K562 (cell line): ENCODE measurements at regions not wholly inside any gene's neighbourhood (a gene's known extent, or its start where the extent isn't known, plus 50 kb on each side); places are given as distances from the start of the nearest gene placed in this dataset.

Experiments used
- CEBPZ ChIP-seq: fragments of 150-350 bp; IDR thresholded peaks from 2 replicates; pipeline ENCODE4 v1.6.1; 2014; ENCODE audit warnings: low read depth, mild to moderate bottlenecking, low read length, borderline replicate concordance
- FOXM1 ChIP-seq, 2 experiments: fragments of 450-650 bp in 1 of 2; sonication (generic) in 1 of 2; formaldehyde crosslinking in 1 of 2; IDR thresholded peaks; 2 replicates each; pipeline versions ENCODE4 v1.6.1 to v1.9.0; 2017 to 2022; ENCODE audit warnings: low read depth in 2 of 2, mild to moderate bottlenecking in 2 of 2, missing genetic modification reagents in 1 of 2, moderate library complexity in 1 of 2
- GABPA ChIP-seq: fragments of 200-800 bp; sonication (Bioruptor generic); conservative IDR thresholded peaks from 2 replicates; pipeline ENCODE4 v1.6.1; 2016; ENCODE audit warnings: low read depth, missing genetic modification characterization, missing compliant biosample characterization
- POLR2AphosphoS5 ChIP-seq: IDR thresholded peaks from 2 replicates; pipeline ENCODE4 v1.6.1; 2011; ENCODE audit warnings: mild to moderate bottlenecking, low read depth, low read length, moderate library complexity; ENCODE audit not compliant: control insufficient read depth, insufficient read depth
- SLC30A9 ChIP-seq: fragments of 250-450 bp; sonication (Bioruptor Pico); IDR thresholded peaks from 2 replicates; pipeline ENCODE4 v1.8.0; 2022; ENCODE audit warnings: mild to moderate bottlenecking, moderate library complexity
- SMARCA4 ChIP-seq: fragments of 450-650 bp; IDR thresholded peaks from 2 replicates; pipeline ENCODE4 v1.6.1; 2016
- SMARCB1 ChIP-seq: IDR thresholded peaks from 2 replicates; pipeline ENCODE4 v1.6.1; 2011; ENCODE audit warnings: improper control_type of control experiment, low read depth; ENCODE audit not compliant: insufficient read length
- TCF7 ChIP-seq: sonication (generic); IDR thresholded peaks from 2 replicates; pipeline ENCODE4 v1.6.1; 2016; ENCODE audit warnings: antibody characterized with exemption, borderline replicate concordance
- ZNF184 ChIP-seq: sonication (generic); formaldehyde crosslinking; IDR thresholded peaks from 2 replicates; pipeline ENCODE4 v1.5.0; 2020; ENCODE audit warnings: missing genetic modification reagents
- ZNF644 ChIP-seq: fragments of 200-800 bp; sonication (Bioruptor generic); IDR thresholded peaks from 2 replicates; pipeline ENCODE4 v1.6.1; 2016; ENCODE audit warnings: low read depth, missing genetic modification characterization, missing compliant biosample characterization
- TF ChIP-seq, protein P1 (sequence below): sonication (generic); formaldehyde crosslinking; IDR thresholded peaks from 2 replicates; pipeline ENCODE4 v1.8.1; 2023; ENCODE audit warnings: mild to moderate bottlenecking, missing genetic modification reagents
- TF ChIP-seq, protein P2 (sequence below), 3 experiments: IDR thresholded peaks in 2 of 3; conservative IDR thresholded peaks in 1 of 3; 2 replicates each; pipeline ENCODE4 v1.5.1; 2011 to 2012; ENCODE audit warnings: low read length in 3 of 3, mild to moderate bottlenecking in 3 of 3, control low read depth in 2 of 3, improper control_type of control experiment in 1 of 3, inconsistent platforms in 1 of 3, low read depth in 1 of 3, mixed read lengths in 1 of 3, moderate library complexity in 1 of 3; ENCODE audit not compliant: insufficient read depth in 2 of 3

DNA sequence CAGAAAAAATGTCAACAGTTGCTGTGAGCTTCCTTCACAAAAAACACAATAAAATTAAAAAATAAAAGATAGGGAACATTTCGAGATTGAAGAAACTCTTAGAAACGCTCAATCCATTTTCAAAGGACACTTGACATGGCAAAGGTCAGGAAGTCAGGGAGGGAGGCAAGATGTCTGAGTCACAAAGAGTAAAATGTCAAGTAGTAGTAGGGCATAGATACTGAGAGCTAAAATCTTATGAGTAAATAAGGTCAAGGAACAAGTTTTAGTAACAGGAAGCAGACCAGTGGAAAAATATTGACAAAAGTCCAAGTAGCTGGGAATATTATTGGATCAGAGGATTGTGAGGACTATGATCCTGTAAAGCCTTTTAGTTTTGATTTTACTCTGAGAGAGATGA lies 495.6 kb downstream of the TMX3 start:
- TF ChIP-seq ZNF644 (tag) (no peak), TCF7 (no peak), FOXM1 (IDR thresholded peaks at IDR 0.05; ENCODE audit: low read depth) (no peak), FOXM1 (CRISPR knock-in tag; IDR thresholded peaks at IDR 0.05; ENCODE audit: low read depth) (no peak), SMARCB1 (no peak), CEBPZ (no peak), SMARCA4 (no peak), POLR2AphosphoS5 (no peak), GABPA (tag) (no peak), ZNF184 (no peak), SLC30A9 (CRISPR knock-in tag) (no peak)
- TF ChIP-seq, protein P1, sequence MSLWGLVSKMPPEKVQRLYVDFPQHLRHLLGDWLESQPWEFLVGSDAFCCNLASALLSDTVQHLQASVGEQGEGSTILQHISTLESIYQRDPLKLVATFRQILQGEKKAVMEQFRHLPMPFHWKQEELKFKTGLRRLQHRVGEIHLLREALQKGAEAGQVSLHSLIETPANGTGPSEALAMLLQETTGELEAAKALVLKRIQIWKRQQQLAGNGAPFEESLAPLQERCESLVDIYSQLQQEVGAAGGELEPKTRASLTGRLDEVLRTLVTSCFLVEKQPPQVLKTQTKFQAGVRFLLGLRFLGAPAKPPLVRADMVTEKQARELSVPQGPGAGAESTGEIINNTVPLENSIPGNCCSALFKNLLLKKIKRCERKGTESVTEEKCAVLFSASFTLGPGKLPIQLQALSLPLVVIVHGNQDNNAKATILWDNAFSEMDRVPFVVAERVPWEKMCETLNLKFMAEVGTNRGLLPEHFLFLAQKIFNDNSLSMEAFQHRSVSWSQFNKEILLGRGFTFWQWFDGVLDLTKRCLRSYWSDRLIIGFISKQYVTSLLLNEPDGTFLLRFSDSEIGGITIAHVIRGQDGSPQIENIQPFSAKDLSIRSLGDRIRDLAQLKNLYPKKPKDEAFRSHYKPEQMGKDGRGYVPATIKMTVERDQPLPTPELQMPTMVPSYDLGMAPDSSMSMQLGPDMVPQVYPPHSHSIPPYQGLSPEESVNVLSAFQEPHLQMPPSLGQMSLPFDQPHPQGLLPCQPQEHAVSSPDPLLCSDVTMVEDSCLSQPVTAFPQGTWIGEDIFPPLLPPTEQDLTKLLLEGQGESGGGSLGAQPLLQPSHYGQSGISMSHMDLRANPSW (CRISPR knock-in tag) = no peak
- TF ChIP-seq, protein P2, sequence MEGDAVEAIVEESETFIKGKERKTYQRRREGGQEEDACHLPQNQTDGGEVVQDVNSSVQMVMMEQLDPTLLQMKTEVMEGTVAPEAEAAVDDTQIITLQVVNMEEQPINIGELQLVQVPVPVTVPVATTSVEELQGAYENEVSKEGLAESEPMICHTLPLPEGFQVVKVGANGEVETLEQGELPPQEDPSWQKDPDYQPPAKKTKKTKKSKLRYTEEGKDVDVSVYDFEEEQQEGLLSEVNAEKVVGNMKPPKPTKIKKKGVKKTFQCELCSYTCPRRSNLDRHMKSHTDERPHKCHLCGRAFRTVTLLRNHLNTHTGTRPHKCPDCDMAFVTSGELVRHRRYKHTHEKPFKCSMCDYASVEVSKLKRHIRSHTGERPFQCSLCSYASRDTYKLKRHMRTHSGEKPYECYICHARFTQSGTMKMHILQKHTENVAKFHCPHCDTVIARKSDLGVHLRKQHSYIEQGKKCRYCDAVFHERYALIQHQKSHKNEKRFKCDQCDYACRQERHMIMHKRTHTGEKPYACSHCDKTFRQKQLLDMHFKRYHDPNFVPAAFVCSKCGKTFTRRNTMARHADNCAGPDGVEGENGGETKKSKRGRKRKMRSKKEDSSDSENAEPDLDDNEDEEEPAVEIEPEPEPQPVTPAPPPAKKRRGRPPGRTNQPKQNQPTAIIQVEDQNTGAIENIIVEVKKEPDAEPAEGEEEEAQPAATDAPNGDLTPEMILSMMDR (IDR thresholded peaks at IDR 0.05 in 2 of 3, conservative IDR thresholded peaks at IDR 0.05 in 1 of 3; ENCODE audit: insufficient read depth in 2 of 3, low read depth in 1 of 3, low read length in 3 of 3) = no peak
